Activated naive CD4-positive, alpha-beta T cell (primary cell): ENCODE measurements at regions not wholly inside any gene's neighbourhood (a gene's known extent, or its start where the extent isn't known, plus 50 kb on each side); places are given as distances from the start of the nearest gene placed in this dataset.

Experiments used
- DNase-seq, 4 experiments: peaks; one replicate each; lab custom pipeline; 2025; lab: John Stamatoyannopoulos, UW

DNA sequence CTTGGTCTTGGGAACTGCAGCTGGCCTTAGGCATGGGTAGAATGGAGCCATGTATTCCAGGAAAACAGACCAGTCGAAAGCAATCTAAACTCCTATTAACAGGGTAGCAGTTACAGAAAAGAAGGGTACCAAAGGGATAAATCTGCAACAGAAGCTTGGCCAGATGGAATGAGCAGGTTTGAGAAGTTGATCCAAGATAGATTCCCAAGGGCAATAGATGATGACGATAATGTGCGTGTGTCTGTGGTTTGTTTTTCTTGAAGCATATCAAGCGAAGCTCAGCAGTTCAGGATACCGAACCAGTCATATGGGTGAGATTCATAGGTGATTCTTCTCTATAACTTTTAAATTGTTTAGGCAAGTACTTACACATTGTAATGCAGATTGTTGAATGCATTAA, 203.8 kb upstream of the SEMA6D start:
- DNase-seq, result no peak

DNA sequence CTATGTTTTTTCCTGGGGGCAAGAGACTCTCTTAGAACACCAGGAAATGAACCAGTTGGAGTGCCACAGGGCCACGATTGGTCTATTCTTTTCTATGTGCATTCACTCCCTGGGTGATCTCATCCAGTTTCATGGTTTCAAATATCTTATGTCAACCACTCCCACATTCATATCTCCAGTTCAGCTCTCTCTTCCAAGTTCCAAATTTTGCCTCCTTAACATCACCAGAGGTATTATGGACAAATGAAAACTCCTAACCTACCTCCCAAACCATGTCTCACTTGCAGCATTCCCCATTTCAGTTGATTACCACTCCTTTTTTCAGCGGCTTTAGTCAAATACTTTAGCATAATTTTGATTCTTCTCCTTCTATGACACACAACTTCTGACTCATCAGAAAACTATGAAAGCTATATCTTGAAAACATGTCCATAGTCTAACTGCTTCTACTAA, 203.1 kb upstream of the SEMA6D start:
- DNase-seq, result no peak

DNA sequence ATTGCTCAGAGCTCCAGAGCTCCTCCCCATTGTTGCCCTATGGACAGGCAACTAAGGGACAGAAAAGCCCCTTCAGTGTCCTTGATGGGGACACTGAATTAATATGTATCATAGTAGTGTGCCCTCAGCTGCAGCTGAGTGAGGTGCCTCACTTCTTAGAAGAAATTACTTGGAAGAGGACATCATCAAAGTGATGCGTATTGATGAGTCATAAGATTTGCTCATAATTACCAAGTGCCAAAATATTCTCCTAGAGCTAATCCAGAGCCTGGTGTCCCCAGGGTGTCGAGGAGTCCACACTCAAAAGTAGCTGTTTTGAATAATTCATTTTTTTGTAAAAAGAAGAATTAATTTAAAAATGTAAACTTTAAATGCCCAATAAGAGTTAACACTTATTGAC, 200.7 kb upstream of the SEMA6D start:
- DNase-seq, result no peak

DNA sequence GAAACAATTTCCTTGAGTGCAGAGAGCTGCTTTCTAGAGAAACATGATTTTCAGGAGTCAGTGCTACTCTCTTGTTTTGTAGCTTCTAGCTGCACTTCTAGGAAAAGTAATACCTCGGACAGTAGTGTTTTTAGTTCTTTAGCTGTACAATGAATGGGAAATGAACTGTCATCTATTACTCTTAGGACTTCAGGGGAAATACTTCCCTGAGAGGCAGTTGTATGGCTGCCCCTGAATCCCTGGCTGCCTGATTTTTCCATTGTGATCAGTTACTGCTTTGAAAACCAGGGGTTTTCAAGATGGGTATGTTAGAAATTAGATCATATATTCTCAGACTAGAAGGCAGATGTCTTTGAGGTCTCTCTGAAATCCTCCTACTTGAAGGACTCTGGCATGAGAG, 200.3 kb upstream of the SEMA6D start:
- DNase-seq, result no peak

DNA sequence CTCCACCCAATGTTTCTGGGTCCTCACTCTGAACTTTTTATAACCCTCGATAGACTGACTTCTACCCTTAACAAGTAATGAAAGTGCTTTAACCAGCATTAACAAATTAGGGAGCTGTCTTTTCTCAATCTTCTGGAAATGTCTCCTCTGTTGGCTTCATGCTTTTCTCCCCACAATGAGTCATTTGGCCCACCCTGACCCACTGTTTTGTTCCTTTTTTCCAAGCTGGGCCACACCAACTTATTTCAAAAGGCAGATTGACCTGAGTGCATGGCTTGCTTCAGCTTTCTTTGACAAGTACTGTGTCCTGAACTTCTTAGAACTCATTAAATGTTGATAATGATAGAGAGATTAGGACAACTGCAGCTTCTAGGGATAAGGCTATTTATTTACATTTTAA, 199.6 kb upstream of the SEMA6D start:
- no peak for DNase-seq

DNA sequence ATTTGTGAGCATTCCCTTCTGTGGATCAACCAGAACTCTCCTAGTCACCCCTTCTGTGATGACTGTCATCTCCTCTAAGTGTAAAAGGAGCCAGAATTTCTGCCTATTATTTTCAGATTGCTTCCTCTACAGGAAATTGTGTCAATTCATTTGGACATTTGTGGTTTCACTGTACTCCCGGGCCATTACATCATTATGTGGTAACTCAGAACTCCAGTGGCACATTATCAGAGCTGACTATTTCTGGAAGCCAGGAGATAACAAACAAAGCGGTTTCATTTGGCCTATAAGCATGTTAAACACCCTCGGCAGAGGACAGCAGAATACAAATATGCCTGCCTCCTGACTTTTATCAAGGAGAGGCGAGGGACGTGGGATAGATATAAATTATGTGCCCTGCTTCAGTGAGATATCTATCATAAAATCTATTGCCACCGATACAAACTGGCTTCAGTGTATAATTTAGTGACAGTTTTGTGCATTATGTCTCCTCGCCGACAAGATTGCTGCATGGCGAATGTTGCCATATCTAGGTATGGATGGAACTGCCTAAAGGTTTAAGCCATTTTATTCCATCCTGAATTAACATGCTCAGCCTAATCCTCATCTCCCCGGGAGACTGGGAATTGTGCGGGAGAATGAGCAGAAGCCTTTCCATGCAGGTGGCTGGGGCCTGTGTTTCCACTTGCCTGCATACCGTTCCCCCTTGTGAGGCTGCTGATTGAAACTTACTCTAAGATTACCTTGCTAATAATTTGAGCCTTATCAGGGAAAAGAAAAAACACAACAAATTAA, 193.4 kb upstream of the SEMA6D start:
- no peak for DNase-seq

DNA sequence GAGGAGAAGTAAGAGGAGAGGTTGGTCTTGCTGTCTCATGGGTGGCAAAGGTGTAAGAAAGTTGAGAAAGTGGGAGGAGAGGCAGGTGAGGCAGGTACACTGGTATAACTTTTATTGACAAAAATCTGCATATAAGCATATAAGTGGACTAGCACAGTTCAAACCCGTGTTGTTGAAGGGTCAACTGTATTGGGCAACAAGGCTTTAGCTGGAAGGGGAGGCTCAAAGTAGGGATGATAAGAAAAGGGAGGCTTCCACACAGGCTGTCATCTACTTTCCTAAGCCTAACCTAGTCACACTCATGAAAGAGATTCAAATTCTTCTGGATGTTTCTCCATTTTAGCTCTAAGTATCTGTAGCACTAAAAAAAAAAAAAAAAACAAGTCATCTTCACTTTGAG, 188.1 kb upstream of the SEMA6D start:
- DNase-seq, result no peak

DNA sequence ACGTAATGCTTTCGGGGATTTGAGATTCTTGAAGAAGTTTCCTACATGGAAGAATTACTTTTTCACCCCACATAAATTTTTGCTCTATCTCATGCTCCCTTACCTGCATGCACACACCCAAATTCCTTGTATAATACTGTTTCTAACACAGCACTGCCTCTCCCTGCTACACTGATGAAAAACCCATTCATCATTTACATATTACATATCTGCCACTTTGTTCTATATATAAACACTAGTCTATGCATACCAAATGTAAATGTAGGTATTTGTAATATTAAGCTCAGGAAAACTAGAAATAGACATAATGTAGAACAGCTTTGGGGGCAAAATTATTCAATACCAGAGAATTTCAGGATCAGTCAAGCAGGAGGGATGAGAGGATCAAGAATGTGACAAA, 182.6 kb upstream of the SEMA6D start:
- DNase-seq, result no peak

DNA sequence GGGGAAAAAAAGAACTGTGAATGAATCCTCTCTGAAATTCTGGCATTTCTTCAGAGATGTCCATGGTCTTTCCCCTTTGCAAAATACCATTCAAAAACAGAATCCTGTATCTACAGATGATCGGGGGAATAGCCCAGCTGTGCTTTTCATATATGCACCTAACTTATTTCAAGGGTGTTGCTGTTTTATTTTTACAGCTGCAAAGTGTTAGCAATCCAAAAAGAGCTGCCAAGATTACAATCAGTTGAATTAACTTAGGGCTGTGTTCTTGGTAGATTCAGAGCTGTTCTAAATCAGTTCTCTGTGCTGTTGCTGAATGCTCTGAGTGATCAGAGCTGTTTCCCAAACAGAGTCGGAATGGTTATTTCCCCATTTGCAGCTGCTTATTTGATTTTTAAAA, 175.7 kb upstream of the SEMA6D start:
- no peak for DNase-seq

DNA sequence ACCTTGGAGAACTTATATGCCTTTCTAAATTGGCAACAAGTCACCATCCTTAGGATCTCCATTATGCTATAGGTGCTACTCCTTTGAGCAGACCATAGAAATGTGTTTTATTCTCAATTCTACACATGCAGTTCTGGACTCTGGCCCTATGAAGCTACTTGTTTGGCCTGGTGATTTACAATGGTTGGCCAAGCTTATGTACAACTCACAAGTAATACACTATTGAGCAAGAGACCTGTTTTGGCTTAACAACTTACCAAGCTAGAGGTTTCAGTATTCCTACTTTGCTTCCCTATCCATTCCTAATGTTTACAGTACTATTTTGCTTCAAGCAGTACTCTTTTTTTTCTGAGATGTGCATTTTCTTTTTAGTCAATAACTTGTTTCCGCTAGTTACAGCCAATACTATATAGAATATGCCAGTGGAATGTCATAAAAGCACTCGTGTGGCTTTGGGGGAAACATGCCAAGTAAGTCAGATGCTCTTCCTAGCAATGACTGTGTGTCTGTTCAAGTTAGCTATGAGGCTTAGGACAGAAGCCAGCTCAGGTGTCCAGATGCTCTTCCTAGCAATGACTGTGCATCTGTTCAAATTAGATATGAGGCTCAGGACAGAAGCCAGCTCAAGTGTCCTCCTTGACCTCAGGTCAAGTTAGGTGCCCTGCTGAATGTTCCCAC, 174.9 kb upstream of the SEMA6D start:
- DNase-seq, result no peak

DNA sequence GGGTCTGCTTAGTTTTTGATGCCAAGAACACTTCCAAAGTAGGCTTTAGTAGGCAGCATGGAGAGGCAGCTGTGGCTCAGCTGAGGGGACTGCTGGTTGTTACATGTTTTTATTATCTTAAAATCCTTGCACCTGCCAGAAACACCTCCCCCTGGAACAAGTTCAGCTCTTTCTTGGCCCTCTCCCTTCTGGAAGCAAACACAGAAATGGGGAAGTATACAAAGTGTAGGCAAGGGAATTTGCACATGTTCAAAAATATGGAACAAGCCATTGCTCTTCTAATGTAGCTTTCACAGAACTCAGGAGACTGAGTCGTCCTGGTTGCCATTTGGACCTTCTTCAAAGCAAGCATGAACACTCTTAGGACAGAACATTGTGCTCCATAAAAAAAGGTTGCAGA, 169.1 kb upstream of the SEMA6D start:
- no peak for DNase-seq

DNA sequence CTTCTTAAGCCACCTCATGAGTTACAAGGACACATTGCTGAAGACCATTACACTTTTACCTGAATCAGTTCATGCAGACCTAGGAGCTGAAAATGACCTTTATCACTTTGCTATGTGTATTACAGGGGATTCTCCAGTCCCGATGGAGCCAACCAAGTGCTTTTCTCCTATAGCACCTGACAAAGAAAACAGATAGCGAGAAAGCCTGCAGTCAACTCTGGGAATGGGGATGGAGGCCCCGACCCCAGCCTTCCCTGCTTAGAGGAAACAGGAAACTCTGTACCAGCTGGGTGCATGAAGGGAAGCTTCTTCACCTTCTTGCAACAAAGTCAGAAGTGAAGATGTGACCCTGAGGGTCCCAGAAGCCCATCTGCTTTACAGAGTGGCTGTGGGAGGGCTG, 168.3 kb upstream of the SEMA6D start:
- no peak for DNase-seq

DNA sequence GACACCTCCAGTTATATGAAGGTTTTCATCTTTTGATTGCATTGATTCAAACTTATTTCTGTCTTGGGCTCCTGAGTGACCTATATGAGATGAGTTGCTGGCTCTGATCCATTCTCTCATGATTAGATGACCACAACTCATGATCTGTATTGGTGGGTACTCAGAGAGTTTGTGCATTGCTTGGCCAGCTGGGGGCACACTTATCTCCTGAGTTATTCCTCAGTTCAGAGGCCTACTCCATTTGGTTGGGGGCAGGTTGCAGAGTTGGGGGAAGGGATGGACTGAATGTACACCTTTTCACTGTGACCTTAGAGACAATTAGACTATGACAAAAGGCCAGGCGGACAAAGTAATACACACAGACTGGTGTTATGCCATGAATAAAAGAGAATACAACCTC, 166.2 kb upstream of the SEMA6D start:
- no peak for DNase-seq

DNA sequence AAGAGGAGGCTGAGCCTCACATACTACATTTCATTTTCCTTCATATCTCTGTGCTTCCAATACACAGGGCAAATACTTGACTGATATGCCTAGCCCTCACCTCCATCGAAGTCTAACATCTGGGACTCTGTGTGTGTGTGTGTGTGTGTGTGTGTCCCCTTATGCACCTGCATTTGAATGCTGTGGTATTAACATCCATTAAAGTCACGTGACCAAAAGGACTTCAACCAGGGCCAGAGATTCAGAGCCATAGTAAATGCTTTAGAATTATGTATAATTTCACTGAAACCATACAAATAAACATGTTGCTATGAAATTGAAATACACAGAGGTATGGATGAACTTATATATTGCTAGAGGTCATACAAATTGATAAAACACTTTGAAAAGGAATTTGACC, 165.8 kb upstream of the SEMA6D start:
- DNase-seq, result no peak

DNA sequence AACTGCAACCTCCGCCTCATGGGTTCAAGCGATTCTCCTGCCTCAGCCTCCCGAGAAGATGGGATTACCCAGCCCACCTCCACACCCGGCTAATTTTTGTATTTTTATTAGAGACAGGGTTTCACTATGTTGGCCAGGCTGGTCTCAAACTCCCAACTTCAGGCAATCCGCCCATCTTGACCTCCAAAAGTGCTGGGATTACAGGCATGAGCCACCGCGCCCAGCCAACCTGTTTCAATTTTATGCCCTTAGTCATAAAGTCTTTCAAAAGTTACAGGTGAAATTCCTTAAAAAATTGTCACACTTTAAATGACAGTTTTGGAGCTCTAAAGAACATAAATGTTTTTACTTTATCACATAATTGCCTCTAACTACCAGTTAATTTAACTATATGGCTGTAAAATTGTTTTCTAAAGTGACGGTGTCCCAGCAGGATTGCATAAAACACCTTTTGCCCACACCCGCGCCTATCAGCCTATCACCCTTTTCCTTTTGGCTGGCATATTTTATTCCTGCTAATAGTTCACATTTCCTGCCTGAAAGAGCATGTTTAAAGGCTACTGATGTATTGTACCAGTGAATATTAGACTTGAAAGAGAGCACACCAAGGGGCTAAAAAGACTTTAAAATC, 164.2 kb upstream of the SEMA6D start:
- no peak for DNase-seq

DNA sequence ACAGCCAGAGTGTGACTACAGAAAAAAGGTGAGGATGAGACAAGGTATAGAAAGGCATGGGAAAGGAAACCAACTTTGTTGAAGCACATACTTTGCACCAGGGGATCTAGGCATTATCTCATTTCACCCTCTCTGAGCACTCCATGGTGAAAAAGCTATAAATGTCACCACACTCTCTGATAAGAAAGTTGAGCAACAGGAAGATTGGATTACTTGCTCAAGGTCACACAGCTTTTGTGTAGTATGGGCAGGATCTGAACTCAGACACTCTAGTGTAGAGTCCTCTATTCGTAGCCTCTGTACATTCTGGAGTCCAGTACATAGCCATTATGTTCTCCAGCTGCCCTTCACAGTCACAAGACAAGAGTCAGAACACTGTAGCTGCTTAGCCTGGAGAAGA, 163.4 kb upstream of the SEMA6D start:
- DNase-seq, result no peak

DNA sequence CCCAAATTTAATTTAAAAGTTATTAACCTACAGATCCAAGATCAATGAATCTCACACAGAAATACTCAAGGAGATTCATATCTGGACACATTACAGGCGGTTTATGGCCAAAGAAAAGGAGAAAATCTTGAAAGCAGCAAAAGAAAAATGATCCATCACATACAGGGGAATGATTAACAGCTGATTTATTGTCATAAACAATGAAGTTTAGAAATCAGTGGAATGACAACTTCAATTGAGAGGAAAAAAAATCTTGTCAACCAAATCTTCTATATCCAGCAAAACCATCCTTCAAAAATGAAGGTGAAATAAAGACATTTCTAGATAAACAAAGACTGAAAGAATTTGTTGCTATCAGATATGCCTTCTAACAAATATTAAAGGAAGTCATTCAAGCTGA, 156.2 kb upstream of the SEMA6D start:
- no peak for DNase-seq

DNA sequence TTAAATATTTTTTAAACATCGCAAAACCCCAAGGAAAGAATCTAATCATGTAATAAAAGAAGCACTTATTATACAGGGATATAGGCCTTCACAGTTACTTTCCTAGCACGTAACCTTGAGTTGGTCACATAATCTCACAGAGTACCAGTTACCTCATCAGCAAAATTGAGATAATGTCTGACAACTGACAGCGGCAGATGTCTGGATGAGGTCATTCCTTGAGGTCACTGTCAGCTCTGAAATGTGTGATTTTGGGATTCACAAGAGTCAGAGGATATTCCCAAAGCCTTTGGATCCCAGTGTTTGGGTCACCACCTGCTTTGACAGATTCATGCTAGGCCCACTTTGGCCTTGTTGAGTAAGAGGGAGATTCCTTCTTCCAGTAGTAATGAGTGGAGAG, 151.4 kb upstream of the SEMA6D start:
- DNase-seq, result no peak

DNA sequence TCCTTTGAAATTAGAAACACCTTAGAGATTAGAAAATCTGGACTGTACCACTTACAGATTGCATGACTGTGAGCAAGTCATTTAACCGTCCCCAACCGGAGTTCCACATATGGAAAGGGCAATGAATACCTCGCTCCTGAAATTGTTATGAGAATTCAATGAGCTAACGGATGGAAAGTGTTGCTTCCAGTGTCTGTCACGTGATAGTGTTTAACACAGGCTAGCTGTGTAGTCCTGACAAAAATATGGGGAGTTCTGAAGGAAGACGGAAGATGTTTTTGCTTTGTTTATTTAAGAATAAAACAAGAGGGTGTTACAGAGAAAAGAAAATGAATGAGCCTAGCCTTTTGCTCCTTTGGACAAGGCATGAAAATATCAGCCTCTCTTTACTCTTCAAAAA, 150.7 kb upstream of the SEMA6D start:
- no peak for DNase-seq

DNA sequence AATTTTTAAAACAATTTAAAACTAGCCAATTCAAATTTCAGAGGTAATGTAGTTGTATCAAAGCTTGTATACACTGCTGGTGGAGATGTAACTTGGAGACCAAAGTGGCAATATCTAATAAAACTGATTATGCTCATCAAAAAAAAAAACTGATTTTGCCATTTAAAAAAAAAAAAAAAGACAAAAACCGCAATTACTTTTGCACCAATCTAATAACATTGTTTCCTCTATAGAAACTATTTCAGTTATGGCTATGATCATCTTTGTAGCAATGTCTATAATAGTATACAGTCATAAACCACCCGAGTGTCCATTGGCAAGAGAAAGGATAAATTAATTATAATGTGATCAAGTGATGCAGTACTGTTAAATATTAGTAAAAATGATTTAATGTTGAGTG, 149.3 kb upstream of the SEMA6D start:
- no peak for DNase-seq

DNA sequence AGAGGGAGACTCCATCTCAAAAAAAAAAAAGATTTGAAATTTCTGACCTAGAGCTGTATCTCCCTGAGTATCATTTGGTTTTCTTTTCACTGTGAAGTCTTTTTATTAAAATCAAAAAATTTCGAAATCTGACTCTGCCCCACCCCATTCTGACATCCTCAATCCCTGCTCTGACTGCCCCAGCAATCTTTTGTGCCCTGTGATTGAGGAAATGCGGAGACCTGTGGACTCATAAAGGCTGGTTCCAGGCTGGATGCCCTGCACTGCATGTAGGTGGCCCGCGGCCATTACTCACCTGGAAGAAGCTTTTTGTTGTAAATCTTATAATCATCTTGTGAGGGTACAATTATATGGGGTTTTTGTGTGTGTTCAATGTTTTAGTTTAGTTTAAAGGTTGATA, 147.3 kb upstream of the SEMA6D start:
- no peak for DNase-seq

DNA sequence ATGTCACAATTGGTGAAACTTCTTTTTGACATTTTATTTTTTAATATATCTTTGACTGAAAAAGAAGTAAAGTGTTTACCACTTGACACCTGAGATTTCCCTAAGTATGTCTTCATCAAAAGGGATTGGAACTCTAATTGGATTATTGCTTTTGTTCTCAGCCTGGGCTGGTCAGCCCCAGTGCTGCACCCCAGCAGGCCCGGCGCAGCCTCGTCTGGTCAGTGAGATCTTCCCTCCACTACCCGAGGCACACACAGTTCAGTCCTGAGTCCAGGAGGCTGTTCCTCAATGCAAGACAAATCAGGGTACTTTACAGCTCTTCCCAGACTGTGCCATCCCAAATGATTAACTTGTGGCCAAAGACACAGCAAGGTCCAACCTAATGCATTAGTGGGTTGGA, 146.9 kb upstream of the SEMA6D start:
- DNase-seq, result no peak

DNA sequence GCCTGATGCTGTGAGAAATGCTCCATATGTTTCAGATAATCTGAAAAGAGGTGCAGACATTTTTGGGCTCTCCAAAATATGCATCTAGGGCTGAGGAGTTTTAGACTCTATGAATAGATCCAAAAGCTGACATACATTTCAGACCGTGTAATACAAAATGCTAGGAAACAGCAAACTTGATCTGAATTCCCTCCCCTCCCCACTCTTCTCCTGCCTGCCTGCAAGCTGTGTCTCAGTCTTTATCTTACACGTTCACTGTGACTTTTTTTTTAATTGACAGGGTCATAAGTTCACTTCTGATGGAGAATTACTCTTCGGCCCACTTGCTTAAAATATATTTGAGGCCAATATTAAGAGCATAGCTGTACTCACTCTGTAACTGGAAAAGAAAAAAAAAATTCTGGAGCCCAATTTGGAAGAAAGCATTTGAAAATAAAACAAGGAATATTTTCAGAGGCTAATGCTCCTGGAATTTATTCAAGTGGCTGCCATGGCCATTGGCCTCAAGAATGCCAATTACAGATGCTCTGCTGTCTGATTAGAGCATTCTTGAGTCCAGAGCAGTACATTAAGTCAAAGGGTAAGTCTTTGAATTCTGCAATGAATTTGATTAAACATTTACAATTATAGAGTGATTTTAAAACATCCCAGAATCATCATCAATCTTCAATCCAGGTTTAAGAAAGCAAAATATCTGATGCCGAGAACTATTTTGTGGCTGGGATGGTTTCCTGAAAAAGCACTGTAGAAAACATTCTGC, 146.2 kb upstream of the SEMA6D start:
- no peak for DNase-seq
